ENCODE measurements at regions not wholly inside any gene's neighbourhood (a gene's known extent, or its start where the extent isn't known, plus 50 kb on each side); places are given as distances from the start of the nearest gene placed in this dataset.

GRCh38 chr21:18826562-18826961 lies 423.0 kb upstream of the TMPRSS15 start:
- DNase-seq (ENCODE audit: low read depth, low spot score) (no peak), FAIRE-seq (no peak)
- Histone ChIP-seq H3K27me3 (ENCODE audit: control insufficient read depth in 2 of 2, insufficient read depth in 2 of 2, low read length in 2 of 2) (no peaks in the 10 kb centered on the region), H3K4me3 (replicated peaks in 1 of 3; ENCODE audit: insufficient read depth in 1 of 3, low read depth in 1 of 3, low read length in 3 of 3) (no peak overlapping the region), H3K9ac (replicated peaks; ENCODE audit: extremely low read depth, insufficient read depth, low read length) (no peak overlapping the region), H3K27ac (ENCODE audit: insufficient read depth, low read depth, low read length) (no peak overlapping the region), H3K9me1 (replicated peaks; ENCODE audit: control insufficient read depth, extremely low read depth, insufficient read depth, low read length) (no peaks in the 10 kb centered on the region), H3K36me3 (ENCODE audit: control insufficient read depth in 2 of 2, extremely low read depth in 1 of 2, insufficient read depth in 2 of 2, low read length in 2 of 2) (no peaks in the 10 kb centered on the region), H3K4me1 (ENCODE audit: control insufficient read depth, extremely low read depth, insufficient read depth, low read length) (no peaks in the 10 kb centered on the region), H2AFZ (ENCODE audit: low read depth, low read length) (no peak overlapping the region), H3K79me2 (ENCODE audit: control insufficient read depth, insufficient read depth, low read length) (no peaks in the 10 kb centered on the region), H3K9me3 (replicated peaks; ENCODE audit: control insufficient read depth, insufficient read depth, low read length) (no peaks in the 10 kb centered on the region), H3K4me2 (ENCODE audit: insufficient read depth, low read length) (no peak overlapping the region), H4K20me1 (replicated peaks; ENCODE audit: control insufficient read depth, extremely low read depth, insufficient read depth, low read length) (no peaks in the 10 kb centered on the region)
- dilution Hi-C loops (cut with MboI; ENCODE audit: extremely low pct_ligation_motif_present, low sequenced_read_pairs) (no loop called here), intact Hi-C loops (cut with micrococcal nuclease) (no loop called here)
- ChIA-PET POLR2A (no interaction called here), CTCF (no interaction called here)
- no peak for TF ChIP-seq EZH2 (IDR thresholded peaks at IDR 0.05; ENCODE audit: borderline replicate concordance, low read depth, low read length, severe bottlenecking)
- no peak for TF ChIP-seq JUN (IDR thresholded peaks at IDR 0.05; ENCODE audit: borderline replicate concordance, insufficient read depth, insufficient read length, low read depth)
- TF ChIP-seq CTCF (IDR thresholded peaks at IDR 0.05; ENCODE audit: extremely low read depth in 1 of 2, insufficient read depth in 1 of 2, low read depth in 1 of 2, low read length in 2 of 2): no peak
- TF ChIP-seq MAX (IDR thresholded peaks at IDR 0.05; ENCODE audit: insufficient read depth, insufficient read length): no peak
- no peak for TF ChIP-seq POLR2A (IDR thresholded peaks at IDR 0.05; ENCODE audit: low read depth, low read length)
- no peak for TF ChIP-seq GATA2 (IDR thresholded peaks at IDR 0.05; ENCODE audit: insufficient read depth, insufficient read length, low read depth, low read length)
- TF ChIP-seq FOS (IDR thresholded peaks at IDR 0.05; ENCODE audit: borderline replicate concordance, insufficient read depth, low read length): no peak
- no peak for TF ChIP-seq POLR2AphosphoS5 (IDR thresholded peaks at IDR 0.05; ENCODE audit: insufficient read depth, low read depth, low read length)
- TF ChIP-seq MYC (IDR thresholded peaks at IDR 0.05; ENCODE audit: low read depth, low read length): no peak
- no TSS peak for BruUV-seq (replicated peaks)

Data from endothelial cell of umbilical vein (primary cell).